GM18499 (cell line): ENCODE measurements at regions not wholly inside any gene's neighbourhood (a gene's known extent, or its start where the extent isn't known, plus 50 kb on each side); places are given as distances from the start of the nearest gene placed in this dataset.
"Not testable (repeated sequence)": the region's sequence is repeated elsewhere in the genome, so short reads cannot be mapped to it uniquely, and the experiment has no call there.

Experiments used
- ATAC-seq: cut with Tn5 transposase; IDR thresholded peaks from one replicate; pipeline ENCODE4 v1.9.1; 2021; ENCODE audit warnings: moderate number of reproducible peaks; ENCODE audit not compliant: insufficient read depth, unreplicated experiment

DNA sequence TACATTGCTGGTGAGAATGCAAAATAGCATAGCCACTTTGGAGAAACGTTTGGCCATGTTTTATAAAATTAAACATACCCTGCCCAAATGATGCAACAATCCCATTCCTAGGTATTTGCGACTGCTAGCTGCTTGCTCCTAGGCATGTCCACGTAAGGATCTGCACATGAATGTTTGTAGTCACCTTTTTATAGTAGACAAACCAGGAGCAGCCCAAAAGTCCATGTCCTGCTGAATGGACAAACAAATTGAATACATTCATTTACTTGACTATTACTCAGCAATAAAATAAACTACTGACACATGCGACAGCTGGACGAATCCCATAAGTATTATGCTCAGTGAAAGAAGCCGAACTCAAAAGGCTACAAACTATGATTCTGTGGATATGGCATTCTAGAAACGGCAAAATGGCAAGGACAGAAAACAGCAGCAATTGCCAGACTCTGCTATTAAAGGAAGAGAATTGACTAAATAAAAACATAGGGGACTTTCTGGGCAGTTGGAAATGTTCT lies 161.9 kb upstream of the GALNT2 start:
- ATAC-seq = no peak

DNA sequence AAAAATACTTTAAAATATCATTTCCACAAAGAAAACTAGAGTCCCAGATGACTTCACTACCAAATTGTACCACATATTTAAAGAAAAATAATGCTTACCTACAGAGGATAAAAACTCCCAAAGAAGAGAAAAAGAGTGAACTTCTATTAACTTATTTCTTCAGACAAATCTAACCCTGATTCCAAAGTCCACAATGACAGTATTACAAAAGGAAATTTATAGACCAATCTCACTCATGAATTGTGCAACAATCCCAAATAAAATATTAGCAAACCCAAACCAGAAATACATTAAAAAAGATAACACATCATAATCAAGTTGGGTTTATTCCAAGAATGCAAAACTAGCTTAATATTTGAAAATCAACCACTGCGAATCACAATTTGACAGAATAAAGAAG lies 161.4 kb upstream of the GALNT2 start:
- no peak for ATAC-seq

DNA sequence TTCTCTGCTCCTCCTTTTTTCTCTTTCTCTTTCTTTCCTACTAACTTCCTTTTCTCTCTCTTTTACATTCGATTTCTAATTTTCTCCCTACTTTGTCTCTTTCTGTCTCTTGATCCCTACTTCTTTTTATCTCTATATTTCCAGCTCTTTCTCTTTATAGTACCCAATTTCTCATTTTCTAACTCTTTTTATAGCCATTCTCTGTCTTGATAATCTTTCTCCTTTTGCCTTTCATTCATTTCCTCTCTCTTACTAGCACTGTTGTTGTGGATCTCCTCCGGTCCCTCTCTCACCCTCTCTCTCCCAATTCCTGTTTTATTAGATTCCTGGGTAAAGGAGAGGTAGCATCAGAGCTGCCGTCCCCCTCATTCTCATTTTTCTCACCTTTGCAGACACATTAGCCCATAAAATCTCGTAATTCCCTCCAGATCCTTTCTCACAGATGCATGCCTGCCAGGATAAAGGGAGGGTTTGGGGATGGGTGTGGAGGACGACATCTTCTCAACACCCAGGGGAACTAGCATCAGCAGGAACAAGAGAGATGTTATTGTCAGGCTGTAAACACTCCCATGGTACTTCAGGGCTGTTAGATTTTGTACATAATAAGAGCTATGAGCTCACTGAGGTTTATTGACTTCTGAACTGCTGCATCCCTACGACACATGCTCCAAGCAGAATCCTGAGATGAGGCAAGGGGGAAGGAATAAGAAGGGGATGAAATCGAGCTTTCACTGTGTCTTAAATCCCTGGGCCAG lies 159.0 kb upstream of the GALNT2 start:
- ATAC-seq = no peak

DNA sequence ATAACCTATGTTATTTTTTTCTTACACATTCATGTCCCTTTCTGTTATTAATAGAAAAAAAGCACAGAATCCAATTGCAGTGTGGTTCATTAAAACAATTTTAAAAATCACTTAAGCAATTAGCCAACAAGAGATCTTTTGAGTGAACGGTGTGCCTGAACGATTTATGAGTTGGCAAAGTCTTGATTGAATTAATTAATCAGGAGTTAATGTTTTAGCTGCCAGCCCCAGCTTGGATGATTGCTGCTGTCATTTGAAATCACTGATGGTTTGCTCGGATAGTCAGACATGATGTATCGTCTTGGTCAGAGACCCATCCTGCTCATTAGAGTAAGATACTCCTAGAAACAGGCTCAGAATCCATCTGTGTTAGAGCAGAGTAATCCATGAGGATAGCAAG lies 158.3 kb upstream of the GALNT2 start:
- no peak for ATAC-seq

DNA sequence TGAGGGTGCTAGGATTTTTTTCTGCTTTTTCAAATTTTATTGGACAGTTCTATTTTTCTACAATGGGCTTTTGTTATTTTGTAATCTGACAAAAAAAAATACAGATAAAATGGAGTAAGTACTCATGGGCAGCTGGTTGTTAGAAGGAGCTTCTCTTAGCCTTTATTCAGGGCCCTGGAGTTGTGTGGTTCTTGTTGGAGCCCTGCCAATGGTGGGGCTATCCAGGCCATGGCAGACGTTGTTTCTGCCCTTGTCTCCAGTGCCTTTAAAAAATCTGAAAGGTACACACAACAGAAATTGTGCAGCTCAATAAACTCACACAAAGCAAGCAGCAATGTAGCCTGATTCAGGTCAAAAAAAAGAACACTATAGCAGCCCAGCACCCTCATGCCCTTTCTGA lies 153.5 kb upstream of the GALNT2 start:
- no peak for ATAC-seq

DNA sequence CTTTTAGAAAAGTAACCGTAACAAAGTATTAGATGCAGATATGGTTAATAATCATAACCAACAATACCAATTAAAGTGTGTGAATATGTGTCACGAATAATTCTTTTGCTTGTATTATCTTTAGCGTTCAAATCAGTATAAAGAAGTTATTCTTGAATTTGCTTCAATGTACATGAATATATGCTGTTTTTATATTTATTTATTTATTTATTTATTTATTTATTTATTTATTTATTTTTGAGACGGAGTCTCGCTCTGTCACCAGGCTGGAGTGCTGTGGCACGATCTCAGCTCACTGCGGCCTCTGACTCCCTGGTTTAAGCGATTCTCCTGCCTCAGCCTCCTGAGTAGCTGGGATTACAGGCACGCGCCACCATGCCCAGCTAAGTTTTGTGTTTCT lies 147.6 kb upstream of the GALNT2 start:
- ATAC-seq = not testable (repeated sequence)

DNA sequence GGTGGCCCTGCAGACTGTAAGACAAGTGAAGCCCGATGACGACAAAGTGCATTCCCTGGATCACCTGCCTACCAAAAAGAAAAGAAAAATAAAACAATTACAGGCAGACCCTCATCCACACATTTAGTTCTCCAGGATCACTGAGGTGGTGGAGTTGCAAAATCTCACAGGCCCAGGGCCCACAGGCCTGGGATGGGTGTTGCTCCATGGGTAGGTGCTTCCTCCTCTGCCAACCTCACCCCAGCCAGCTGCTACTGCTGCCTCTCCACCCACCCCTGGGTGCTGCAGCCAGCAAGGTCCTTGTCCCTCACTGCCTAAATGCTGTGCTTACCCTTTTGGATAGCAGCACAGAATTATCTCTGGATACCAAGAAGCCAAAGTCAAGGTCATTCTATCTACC lies 146.4 kb upstream of the GALNT2 start:
- ATAC-seq = no peak

DNA sequence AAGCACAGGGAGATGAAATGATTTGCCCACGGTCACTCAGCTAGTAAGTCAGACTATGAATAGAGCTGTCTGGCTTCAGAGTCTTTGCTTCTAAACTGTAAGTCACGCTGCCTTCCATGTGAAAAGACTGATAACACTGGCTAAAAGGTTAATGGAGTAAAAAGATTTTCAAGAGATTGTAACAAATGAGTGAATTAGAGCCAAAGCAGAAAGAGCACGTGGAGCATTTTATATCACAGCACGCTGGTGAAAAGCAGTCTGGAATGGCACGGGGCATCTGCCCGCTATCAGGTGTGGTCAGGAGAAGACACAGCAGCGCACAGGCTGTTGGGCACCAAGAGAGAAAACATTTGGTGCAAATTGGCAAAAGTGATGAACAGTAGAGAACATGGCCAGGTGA lies 144.8 kb upstream of the GALNT2 start:
- ATAC-seq = no peak

DNA sequence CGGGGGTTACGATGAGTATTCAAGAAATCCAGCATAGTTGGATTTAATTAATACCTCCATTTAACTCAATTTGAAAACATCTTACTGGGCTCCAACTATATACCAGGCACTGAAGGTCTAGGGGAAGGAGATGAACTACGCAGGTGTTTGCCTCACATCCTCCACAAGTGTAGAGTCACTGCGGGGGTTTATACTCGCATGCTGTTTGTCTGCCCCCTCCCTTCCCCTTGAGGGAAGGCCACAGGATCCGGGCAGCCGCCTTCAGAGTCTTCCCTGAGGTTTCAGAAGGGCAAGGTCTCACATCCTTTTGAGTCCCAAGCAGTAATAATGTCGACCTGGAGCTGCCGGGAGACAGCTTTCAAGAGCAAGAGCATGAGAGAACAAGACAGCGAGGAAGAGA lies 142.4 kb upstream of the GALNT2 start:
- no peak for ATAC-seq

DNA sequence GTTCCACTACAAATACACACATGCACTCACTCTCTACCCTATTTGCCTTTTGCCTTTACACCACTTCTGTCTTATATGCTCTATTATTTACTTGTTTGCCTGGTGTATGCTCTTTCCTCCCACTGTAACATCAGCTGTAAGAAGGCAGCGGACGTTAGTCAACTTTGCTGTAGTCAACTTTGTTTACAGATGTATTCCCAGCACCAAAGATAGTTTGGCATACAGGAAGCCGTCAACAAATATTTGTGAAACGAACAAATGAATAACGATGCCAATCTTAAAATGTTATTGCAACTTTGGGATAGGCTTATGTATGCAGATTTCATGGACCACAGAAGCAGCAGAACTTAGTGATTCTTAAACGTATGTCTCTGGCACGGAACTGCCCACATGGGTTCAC lies 138.3 kb upstream of the GALNT2 start:
- no peak for ATAC-seq

DNA sequence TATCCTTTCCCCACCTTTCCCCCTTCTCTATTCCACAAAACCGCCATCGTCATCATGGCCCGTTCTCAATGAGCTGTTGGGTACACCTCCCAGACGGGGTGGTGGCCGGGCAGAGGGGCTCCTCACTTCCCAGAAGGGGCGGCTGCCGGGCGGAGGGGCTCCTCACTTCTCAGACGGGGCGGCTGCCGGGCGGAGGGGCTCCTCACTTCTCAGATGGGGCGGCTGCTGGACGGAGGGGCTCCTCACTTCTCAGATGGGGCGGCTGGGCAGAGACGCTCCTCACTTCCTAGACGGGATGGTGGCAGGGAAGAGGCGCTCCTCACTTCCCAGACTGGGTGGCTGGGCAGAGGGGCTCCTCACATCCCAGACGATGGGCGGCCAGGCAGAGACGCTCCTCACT lies 135.3 kb upstream of the GALNT2 start:
- not testable (repeated sequence) for ATAC-seq

DNA sequence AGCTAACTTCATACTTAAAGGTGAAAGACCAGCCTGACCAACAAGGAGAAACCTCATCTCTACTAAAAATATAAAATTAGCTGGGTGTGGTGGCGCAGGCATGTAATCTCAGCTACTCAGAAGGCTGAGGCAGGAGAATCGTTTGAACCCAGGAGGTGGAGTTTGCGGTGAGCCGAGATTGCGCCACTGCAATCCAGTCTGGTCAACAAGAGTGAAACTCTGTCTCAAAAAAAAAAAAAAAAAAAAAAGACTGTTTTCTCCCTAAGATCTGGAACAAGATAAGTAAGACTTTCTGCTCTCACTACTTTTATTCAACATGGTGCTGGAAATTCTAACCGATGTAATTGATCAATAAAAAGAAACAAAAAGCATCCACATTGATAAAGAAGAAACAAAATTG lies 131.9 kb upstream of the GALNT2 start:
- ATAC-seq = not testable (repeated sequence)

DNA sequence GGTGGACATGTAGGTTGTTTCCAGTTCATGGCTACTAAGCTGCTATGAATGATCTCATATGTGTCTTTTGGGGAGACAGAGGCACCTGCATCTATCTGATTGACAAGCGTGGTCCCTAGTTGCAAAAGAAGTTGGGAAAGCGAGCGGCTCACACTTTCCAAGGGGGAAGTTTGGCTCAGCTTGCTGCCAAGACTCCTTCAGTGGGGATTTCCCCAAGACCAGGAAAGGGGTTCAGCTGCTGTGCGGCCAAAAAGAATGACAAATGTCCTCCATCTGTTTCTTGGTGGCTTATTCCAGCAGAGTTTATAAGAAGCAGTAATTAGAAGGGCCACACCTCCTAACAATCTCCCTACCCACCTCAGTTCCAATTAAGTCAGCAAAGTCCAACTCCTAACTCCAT lies 128.5 kb upstream of the GALNT2 start:
- ATAC-seq = no peak

DNA sequence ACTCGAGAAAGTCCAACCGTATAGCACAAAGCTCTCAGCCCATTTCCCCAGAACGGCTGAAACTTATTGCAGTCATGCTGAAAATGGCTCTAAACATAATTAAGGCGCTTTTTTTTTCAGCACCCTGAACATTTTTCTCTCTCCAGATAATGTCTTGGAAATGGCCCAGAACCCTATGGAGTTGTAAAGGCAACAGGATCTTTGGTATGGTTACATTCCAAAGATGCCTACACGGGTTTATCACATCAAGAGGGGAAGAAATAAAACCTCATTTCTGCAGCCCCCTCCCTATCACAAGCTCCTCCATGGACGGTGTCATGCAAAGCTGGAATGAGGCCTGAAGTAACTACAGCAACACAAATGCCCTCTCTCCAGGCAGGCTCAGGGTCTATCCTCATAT lies 126.4 kb upstream of the GALNT2 start:
- ATAC-seq = no peak

DNA sequence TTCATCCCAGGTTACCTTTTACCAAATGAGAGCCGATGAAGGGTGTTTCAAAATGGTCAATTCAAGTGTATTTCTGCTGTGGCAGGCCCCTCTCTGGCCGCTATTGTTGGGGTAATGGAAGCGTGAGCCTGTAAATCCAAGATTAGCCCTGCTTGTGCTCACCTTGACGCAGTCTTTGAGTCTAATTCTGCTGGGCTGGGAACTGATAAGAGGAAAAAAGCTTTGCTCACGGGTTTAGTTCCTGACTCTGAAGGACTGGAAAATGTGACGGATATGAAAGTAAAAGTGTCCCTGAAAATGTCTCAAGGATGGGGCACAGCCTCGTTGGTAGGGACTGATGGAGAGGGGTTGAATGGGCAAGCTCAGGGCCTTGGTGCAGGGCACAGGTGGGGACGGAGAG lies 125.9 kb upstream of the GALNT2 start:
- ATAC-seq = no peak

DNA sequence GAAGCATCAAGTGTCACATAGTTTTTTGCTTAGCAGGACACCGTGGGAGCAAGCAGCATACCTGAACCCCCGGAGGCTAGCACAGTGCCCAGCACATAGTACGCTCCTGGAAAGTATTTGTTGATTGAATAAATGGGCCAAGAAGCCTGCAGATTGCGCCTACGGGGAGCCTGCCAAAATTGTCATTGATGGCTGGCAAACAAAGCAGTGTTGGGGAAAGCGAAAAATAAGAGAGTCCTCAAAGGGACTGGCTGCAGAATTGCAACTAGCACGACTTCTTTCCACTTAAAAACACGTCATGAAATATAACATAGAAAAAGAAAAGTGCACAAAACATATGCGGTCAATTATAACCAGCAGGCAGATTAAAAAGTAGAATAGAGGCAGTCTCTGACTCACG lies 125.2 kb upstream of the GALNT2 start:
- ATAC-seq = no peak

DNA sequence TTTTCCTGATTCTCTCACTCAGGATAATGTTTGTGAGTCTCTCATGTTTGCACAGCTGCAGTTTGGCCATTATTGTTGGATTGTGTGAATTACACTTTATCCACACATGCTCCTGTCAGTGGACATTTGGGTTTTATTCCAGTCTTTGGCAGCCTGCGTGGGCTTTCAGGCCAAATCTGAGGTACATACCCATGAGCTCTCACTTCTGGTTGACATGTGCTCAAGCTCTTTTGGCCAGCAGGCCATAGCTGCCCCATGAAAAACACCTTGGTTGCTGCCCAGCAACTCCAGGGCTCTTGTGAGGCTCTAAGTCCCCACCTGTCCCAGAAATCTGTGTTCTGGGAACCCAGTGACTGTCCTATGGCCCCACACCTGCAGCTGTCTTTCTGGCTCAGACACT lies 124.5 kb upstream of the GALNT2 start:
- ATAC-seq = no peak

DNA sequence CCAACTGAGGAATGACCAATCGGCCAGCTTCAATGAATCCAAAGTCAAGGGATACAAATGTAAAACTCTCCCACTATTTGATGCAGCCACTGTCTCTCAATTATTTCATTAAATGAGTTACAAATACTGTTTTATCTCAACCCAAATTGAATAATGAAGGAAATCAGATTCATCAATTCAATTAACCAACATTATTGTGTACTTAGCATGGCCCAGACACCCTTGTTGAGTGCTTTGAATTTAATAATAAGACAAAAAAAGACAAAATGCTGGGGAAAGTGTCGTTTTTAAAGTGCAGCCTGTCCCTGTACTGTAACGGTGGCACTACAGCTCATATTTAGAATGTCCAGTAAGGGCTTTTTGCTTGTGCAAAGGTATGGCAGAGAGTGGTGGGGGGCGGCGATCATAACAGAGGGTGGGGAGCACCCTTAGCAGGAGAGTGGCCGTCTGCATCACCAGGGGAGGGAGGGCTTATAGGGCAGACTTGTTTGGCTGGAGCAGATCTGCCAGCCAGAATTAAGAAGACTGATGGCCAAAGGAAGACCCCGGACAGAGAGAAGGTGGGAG lies 123.8 kb upstream of the GALNT2 start:
- no peak for ATAC-seq

DNA sequence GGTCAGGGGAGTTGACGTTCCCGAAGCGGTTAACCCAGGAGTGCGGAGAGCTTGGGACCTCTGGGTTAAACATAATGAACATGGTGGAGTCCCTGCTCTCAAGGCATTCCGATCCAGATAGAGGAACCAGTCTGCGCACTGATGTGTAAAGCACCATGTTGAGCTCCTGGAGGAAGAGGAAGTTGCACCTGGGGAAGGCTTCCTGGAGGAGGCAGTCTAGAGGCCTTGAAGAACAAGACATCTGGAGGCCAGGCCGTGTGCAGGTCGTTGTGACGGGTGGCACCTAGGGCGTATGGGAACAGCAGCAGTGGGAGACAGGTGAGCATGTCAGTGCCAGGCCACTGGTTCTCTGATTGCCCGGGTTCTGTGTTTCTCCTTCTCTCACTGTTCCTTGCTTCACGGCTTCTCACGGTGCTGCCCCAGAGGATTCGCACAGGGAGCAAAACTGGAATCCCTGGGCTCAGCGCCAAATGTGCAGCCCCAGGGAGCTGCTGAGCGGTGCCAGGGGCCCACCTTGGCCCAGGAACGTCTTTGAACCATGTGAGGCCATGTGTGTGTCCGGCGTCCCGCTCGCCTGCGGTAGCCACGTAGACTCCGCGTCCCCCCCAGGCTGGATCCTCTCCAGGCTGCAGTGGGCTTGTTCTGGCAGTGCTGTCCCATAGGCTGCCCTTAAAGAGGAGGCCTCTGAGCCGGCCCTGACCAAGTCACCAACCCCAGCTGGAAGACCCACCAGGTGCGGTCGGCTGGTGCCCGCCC lies 122.9 kb upstream of the GALNT2 start:
- no peak for ATAC-seq

DNA sequence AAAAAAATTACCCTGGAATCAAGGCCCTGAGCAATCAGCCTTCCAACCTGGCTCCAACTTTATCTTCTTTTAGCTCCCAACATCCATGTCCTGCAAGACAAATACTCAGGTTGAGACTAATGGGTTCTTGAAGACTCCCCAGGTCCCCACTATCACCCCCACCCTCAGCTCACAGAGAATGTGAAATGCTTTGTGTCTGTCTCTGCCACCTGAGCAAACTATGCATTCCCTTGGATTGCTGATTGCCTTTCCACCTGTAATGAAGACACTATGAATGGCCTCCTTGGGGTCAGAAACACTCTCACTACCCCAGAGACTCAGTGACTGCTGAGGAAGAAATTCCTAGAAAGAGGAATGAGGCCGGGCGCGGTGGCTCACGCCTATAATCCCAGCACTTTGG lies 121.2 kb upstream of the GALNT2 start:
- ATAC-seq = no peak

DNA sequence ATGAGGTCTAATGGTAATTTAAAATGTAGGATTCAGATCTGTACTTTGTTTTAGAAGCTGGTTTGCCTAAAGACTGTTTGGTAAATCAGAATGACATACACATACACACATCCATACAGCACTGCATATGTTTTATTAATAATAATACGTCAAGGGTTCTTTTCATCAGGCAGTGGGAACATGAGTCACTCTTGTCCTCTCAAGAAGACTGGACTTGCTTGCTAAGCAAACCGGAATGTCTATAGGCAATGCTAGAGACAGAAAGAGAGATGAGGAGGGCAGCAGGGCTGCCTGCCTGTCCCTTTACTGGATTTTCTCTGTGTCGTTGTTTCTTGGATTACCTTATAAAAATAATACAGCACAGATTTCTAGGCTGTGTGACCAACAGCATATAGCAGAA lies 119.1 kb upstream of the GALNT2 start:
- no peak for ATAC-seq
